Cardiac muscle cell (in vitro differentiated cells and primary cell): ENCODE measurements at regions not wholly inside any gene's neighbourhood (a gene's known extent, or its start where the extent isn't known, plus 50 kb on each side); places are given as distances from the start of the nearest gene placed in this dataset.

Source experiments
- DNase-seq, 2 donors: peaks; one replicate each; pipeline versions ENCODE4 v3.0.0 to v3.0.0-alpha.2; 2010 to 2017; ENCODE audit warnings: low read depth in 1 of 2, low spot score in 1 of 2
- H3K27ac ChIP-seq: fragments of 200-600 bp; sonication (generic); 2 replicates; pipeline ENCODE4 v1.5.1; 2016
- H3K27me3 ChIP-seq: fragments of 200-600 bp; sonication (generic); 2 replicates; pipeline ENCODE4 v1.6.0; 2016; ENCODE audit warnings: control low read depth
- H3K36me3 ChIP-seq: fragments of 200-600 bp; sonication (generic); 2 replicates; pipeline ENCODE4 v1.5.1; 2016; ENCODE audit warnings: control low read depth
- H3K4me1 ChIP-seq: fragments of 200-600 bp; sonication (generic); 2 replicates; pipeline ENCODE4 v1.8.1; 2017; ENCODE audit warnings: low read depth, mild to moderate bottlenecking, mixed run types
- H3K4me3 ChIP-seq: fragments of 200-600 bp; sonication (generic); 2 replicates; pipeline ENCODE4 v1.5.1; 2016; ENCODE audit warnings: mild to moderate bottlenecking
- H3K9me3 ChIP-seq: fragments of 200-600 bp; sonication (generic); 2 replicates; pipeline ENCODE4 v1.5.1; 2017; ENCODE audit warnings: low read depth, mild to moderate bottlenecking, control low read depth
- TF ChIP-seq, protein P1 (sequence below): IDR thresholded peaks from 2 replicates; pipeline ENCODE4 v1.5.1; 2012; ENCODE audit warnings: low read depth, mild to moderate bottlenecking, low read length

GRCh38 chr20:62543470-62544302 lies 67.9 kb upstream of the GATA5 start:
- peaks cover 3% of the 10 kb centered on the region for H3K36me3 ChIP-seq
- no peak overlapping the region for H3K4me3 ChIP-seq
- DNase-seq = peak in 1 of 2 donors; percentile 35
- no peaks in the 10 kb centered on the region for H3K9me3 ChIP-seq
- peaks cover 18% of the 10 kb centered on the region for H3K4me1 ChIP-seq
- TF ChIP-seq, protein P1, sequence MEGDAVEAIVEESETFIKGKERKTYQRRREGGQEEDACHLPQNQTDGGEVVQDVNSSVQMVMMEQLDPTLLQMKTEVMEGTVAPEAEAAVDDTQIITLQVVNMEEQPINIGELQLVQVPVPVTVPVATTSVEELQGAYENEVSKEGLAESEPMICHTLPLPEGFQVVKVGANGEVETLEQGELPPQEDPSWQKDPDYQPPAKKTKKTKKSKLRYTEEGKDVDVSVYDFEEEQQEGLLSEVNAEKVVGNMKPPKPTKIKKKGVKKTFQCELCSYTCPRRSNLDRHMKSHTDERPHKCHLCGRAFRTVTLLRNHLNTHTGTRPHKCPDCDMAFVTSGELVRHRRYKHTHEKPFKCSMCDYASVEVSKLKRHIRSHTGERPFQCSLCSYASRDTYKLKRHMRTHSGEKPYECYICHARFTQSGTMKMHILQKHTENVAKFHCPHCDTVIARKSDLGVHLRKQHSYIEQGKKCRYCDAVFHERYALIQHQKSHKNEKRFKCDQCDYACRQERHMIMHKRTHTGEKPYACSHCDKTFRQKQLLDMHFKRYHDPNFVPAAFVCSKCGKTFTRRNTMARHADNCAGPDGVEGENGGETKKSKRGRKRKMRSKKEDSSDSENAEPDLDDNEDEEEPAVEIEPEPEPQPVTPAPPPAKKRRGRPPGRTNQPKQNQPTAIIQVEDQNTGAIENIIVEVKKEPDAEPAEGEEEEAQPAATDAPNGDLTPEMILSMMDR = no peak
- H3K27ac ChIP-seq = peak overlapping the region; percentile 69
- no peaks in the 10 kb centered on the region for H3K27me3 ChIP-seq

DNA sequence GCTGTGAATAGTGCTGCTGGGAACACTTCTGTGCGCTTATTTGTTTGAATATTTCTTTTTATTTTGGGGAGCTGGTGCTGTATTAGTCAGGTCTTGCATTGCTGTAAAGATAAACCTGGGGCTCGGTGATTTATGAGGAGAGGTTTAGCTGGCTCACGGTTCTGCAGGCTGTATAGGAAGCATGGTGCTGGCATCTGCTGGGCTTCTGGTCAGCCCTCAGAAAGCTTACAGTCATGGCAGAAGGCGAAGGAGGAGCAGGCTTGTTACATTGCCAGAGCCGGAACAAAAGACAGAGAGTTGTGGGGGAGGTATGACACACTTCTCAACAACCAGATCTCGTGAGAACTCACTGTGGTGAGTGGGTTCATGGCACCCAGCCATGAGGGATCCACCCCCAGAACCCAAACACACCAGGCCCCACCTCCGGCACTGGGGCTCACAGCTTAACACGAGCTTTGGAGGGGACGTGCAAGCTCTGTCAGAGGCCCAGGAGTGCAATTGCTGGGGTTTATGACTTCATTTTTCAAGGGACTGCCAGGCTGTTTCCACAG lies 68.8 kb upstream of the GATA5 start:
- Histone ChIP-seq H3K4me3 (no peak overlapping the region), H3K9me3 (no peaks in the 10 kb centered on the region), H3K4me1 (peaks cover 22% of the 10 kb centered on the region), H3K27ac (peak overlapping the region; percentile 39), H3K27me3 (no peaks in the 10 kb centered on the region), H3K36me3 (peaks cover 3% of the 10 kb centered on the region)
- DNase-seq = no peak
- TF ChIP-seq, protein P1 = no peak

DNA sequence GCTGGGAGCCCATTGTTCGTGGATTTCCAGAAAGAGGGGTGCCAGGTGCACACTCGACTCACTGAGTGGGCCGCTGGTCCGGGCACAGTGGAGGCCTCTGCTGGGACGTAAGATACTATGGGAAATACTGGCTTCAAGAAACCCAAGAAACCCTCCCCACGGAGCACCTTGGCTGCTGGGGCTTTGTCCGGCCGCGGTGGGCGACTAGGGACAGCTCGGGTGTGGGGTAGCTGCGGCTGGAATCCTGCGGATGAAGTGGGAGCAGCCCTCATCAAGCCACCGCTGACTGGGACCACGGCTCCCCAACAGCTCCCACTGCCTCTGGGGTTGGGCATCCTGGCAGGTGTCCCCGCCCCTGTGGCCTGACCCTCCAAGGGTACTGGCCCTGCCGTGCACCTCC lies 69.5 kb upstream of the GATA5 start:
- Histone ChIP-seq H3K9me3 (no peaks in the 10 kb centered on the region), H3K4me3 (no peak overlapping the region), H3K27ac (no peak overlapping the region), H3K36me3 (peaks cover 3% of the 10 kb centered on the region), H3K27me3 (no peaks in the 10 kb centered on the region), H3K4me1 (peaks cover 22% of the 10 kb centered on the region)
- TF ChIP-seq, protein P1 = no peak
- DNase-seq = no peak

GRCh38 chr20:62545901-62546525 lies 70.2 kb upstream of the GATA5 start:
- Histone ChIP-seq H3K9me3 (no peaks in the 10 kb centered on the region), H3K36me3 (peaks cover 3% of the 10 kb centered on the region), H3K4me1 (peaks cover 22% of the 10 kb centered on the region), H3K27me3 (no peaks in the 10 kb centered on the region), H3K27ac (no peak overlapping the region), H3K4me3 (no peak overlapping the region)
- TF ChIP-seq, protein P1 = no peak
- no peak for DNase-seq

DNA sequence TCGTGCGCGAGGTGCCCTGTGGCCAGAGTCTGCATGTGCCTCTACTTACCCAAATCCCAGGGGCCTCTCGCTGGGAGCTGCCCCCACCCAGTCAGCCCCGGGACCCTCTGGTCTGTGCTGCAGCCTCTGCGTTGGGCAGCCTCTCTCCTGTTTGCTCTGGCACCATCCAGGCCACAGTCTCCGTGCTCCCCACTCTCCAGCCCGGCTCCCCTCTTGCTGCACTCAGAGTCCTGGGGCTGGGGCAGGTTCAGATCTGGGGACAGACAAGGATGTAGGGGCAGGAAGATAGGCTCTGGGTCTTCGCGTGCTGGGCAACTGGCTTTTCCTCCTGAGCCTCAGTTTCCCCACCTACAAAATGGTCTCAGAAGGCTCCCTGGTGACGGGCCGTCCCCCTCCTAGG lies 70.8 kb upstream of the GATA5 start:
- H3K4me3 ChIP-seq = no peak overlapping the region
- H3K36me3 ChIP-seq = peaks cover 3% of the 10 kb centered on the region
- H3K4me1 ChIP-seq = peaks cover 20% of the 10 kb centered on the region
- no peaks in the 10 kb centered on the region for H3K9me3 ChIP-seq
- TF ChIP-seq, protein P1 = no peak
- H3K27ac ChIP-seq = no peak overlapping the region
- H3K27me3 ChIP-seq = no peaks in the 10 kb centered on the region
- DNase-seq = no peak
